Cardiac muscle cell (in vitro differentiated cells and primary cell): ENCODE measurements at regions not wholly inside any gene's neighbourhood (a gene's known extent, or its start where the extent isn't known, plus 50 kb on each side); places are given as distances from the start of the nearest gene placed in this dataset.

ENCODE experiments used
- DNase-seq, 2 donors: peaks; one replicate each; pipeline versions ENCODE4 v3.0.0 to v3.0.0-alpha.2; 2010 to 2017; ENCODE audit warnings: low read depth in 1 of 2, low spot score in 1 of 2
- H3K27ac ChIP-seq: fragments of 200-600 bp; sonication (generic); 2 replicates; pipeline ENCODE4 v1.5.1; 2016
- H3K27me3 ChIP-seq: fragments of 200-600 bp; sonication (generic); 2 replicates; pipeline ENCODE4 v1.6.0; 2016; ENCODE audit warnings: control low read depth
- H3K36me3 ChIP-seq: fragments of 200-600 bp; sonication (generic); 2 replicates; pipeline ENCODE4 v1.5.1; 2016; ENCODE audit warnings: control low read depth
- H3K4me1 ChIP-seq: fragments of 200-600 bp; sonication (generic); 2 replicates; pipeline ENCODE4 v1.8.1; 2017; ENCODE audit warnings: low read depth, mild to moderate bottlenecking, mixed run types
- H3K4me3 ChIP-seq: fragments of 200-600 bp; sonication (generic); 2 replicates; pipeline ENCODE4 v1.5.1; 2016; ENCODE audit warnings: mild to moderate bottlenecking
- H3K9me3 ChIP-seq: fragments of 200-600 bp; sonication (generic); 2 replicates; pipeline ENCODE4 v1.5.1; 2017; ENCODE audit warnings: low read depth, mild to moderate bottlenecking, control low read depth
- TF ChIP-seq, protein P1 (sequence below): IDR thresholded peaks from 2 replicates; pipeline ENCODE4 v1.5.1; 2012; ENCODE audit warnings: low read depth, mild to moderate bottlenecking, low read length

GRCh38 chr4:141376769-141377168 is 156.1 kb downstream of the ZNF330 start:
- Histone ChIP-seq H3K4me1 (no peaks in the 10 kb centered on the region), H3K9me3 (no peaks in the 10 kb centered on the region), H3K36me3 (no peaks in the 10 kb centered on the region), H3K27ac (no peak overlapping the region), H3K4me3 (no peak overlapping the region), H3K27me3 (no peaks in the 10 kb centered on the region)
- TF ChIP-seq, protein P1, sequence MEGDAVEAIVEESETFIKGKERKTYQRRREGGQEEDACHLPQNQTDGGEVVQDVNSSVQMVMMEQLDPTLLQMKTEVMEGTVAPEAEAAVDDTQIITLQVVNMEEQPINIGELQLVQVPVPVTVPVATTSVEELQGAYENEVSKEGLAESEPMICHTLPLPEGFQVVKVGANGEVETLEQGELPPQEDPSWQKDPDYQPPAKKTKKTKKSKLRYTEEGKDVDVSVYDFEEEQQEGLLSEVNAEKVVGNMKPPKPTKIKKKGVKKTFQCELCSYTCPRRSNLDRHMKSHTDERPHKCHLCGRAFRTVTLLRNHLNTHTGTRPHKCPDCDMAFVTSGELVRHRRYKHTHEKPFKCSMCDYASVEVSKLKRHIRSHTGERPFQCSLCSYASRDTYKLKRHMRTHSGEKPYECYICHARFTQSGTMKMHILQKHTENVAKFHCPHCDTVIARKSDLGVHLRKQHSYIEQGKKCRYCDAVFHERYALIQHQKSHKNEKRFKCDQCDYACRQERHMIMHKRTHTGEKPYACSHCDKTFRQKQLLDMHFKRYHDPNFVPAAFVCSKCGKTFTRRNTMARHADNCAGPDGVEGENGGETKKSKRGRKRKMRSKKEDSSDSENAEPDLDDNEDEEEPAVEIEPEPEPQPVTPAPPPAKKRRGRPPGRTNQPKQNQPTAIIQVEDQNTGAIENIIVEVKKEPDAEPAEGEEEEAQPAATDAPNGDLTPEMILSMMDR, result no peak
- DNase-seq, result no peak

- H3K27ac ChIP-seq, result no peak overlapping the region
- H3K4me3 ChIP-seq, result no peak overlapping the region
- H3K27me3 ChIP-seq, result no peaks in the 10 kb centered on the region
- H3K36me3 ChIP-seq, result no peaks in the 10 kb centered on the region
- no peak for DNase-seq
- TF ChIP-seq, protein P1, result no peak
- no peaks in the 10 kb centered on the region for H3K9me3 ChIP-seq
- H3K4me1 ChIP-seq, result no peaks in the 10 kb centered on the region
These were observed 166.6 kb downstream of the ZNF330 start for GRCh38 chr4:141387299-141387698.

DNA sequence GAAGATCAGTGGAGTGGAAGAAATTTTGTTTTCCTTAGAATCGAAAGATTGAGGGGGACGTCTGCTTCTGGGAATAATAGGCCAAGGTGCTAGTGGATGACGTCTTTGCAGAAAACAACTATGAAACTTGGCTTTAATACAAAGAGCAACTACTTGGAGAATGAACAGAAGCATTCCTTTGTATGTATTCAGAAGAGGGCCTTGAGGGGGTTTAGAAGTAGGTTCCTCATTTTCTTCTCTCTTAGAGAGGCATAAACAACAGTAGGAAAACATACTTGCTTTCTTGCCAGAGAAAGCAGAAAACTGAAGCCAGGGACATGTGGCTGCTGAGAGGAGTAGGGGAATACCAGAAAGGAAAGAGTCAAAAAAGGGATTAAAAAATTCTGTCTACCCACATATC is 167.8 kb downstream of the ZNF330 start:
- no peaks in the 10 kb centered on the region for H3K4me1 ChIP-seq
- H3K9me3 ChIP-seq, result no peaks in the 10 kb centered on the region
- H3K4me3 ChIP-seq, result no peak overlapping the region
- no peaks in the 10 kb centered on the region for H3K27me3 ChIP-seq
- TF ChIP-seq, protein P1, result no peak
- H3K36me3 ChIP-seq, result no peaks in the 10 kb centered on the region
- peak in 1 of 2 donors; percentile 61 for DNase-seq
- H3K27ac ChIP-seq, result no peak overlapping the region

DNA sequence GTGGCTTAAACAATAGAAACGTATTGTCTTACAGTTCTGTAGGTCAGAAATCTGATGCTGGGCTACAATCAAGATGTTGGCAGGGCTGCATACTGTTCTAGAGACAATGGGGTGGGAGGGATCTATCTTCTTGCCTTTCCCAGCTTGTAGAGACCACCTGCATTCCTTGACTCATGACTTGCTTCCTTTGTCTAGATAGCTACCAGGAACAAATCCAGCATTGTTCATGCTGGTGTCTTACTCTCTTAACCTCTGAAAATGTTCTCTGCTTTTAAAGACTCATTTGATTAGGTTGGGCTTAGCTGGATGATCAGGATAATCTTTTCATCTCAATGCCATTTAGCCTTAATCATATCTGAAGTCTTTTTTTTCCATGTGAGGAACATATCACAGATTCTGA is 169.0 kb downstream of the ZNF330 start:
- DNase-seq, result peak in 1 of 2 donors; percentile 31
- TF ChIP-seq, protein P1, result no peak
- Histone ChIP-seq H3K36me3 (no peaks in the 10 kb centered on the region), H3K4me3 (no peak overlapping the region), H3K27ac (no peak overlapping the region), H3K9me3 (no peaks in the 10 kb centered on the region), H3K4me1 (no peaks in the 10 kb centered on the region), H3K27me3 (no peaks in the 10 kb centered on the region)

DNA sequence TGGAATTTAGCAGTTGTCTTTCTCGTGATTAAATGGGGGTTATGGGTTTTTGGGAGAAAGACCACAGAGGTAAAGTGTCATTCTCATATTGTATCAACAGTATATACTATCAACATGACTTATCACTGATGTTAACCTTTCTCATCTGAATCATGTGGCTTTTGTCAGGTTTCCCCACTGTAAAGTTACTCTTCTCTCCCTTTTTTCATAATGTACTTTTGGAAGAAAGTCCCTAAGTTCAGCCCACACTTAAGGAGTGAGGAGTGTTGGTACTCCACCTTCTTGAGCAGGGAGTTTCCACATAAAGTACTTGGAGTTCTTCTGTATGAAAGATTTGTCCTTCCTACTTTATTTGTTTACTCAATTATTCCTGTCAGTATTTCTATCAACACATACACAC is 169.9 kb downstream of the ZNF330 start:
- Histone ChIP-seq H3K9me3 (no peaks in the 10 kb centered on the region), H3K27me3 (no peaks in the 10 kb centered on the region), H3K27ac (no peak overlapping the region), H3K36me3 (no peaks in the 10 kb centered on the region), H3K4me3 (no peak overlapping the region), H3K4me1 (no peaks in the 10 kb centered on the region)
- TF ChIP-seq, protein P1, result no peak
- DNase-seq, result no peak

- Histone ChIP-seq H3K4me3 (no peak overlapping the region), H3K36me3 (no peaks in the 10 kb centered on the region), H3K4me1 (no peaks in the 10 kb centered on the region), H3K9me3 (no peaks in the 10 kb centered on the region), H3K27me3 (no peaks in the 10 kb centered on the region), H3K27ac (no peak overlapping the region)
- DNase-seq, result no peak
- TF ChIP-seq, protein P1, result no peak
These were observed 170.6 kb downstream of the ZNF330 start for GRCh38 chr4:141391293-141391692.
